NCI-H526 treated with DMSO at 0.1 percent for 48 hours (cell line): ENCODE measurements at regions not wholly inside any gene's neighbourhood (a gene's known extent, or its start where the extent isn't known, plus 50 kb on each side); places are given as distances from the start of the nearest gene placed in this dataset.
"Not testable (repeated sequence)": the region's sequence is repeated elsewhere in the genome, so short reads cannot be mapped to it uniquely, and the experiment has no call there.

ENCODE experiments used
- DNase-seq: peaks from one replicate; lab custom pipeline; 2025; lab: John Stamatoyannopoulos, UW

- DNase-seq, result no peak
These were observed 59.8 kb downstream of the ATOH1 start for GRCh38 chr4:93888308-93888707.

GRCh38 chr4:93888768-93889167, 60.2 kb downstream of the ATOH1 start:
- no peak for DNase-seq

DNA sequence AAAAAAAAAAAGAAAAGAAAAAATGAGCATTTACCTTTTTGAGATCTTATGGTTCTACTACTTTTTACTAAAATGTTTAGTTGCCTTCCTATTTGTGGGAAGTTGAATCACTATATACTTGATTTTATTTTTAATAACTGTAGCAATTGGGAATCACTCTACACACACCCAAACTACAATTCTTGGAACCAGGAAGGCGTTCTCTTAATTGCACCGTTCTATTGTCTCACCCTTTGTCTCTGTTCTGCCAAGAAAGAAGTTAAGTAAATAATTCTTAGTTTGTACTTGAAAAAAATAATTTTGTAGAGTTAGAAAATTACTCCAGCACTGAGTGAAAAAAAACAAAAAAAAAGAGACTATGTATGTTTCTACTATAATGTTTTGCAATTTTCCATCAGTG, 62.7 kb downstream of the ATOH1 start:
- no peak for DNase-seq

DNA sequence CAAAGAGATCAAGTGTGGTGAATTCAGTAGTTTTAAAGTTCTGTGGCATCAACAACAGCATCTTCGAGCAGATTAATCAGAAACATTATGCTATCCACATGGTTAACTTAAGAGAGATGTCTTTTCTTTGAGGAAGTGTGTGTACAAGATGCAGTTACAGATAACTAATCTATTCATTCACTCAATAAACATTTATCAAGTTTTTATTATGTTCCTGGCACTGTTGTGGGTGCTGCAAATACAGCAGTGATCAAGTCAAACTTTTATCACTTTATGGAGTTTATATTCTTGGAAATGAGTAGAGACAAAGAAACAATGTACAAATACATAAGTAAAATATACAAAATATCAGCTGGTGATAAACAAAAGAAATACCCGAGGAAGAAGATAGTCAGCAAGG, 66.4 kb downstream of the ATOH1 start:
- DNase-seq, result no peak

DNA sequence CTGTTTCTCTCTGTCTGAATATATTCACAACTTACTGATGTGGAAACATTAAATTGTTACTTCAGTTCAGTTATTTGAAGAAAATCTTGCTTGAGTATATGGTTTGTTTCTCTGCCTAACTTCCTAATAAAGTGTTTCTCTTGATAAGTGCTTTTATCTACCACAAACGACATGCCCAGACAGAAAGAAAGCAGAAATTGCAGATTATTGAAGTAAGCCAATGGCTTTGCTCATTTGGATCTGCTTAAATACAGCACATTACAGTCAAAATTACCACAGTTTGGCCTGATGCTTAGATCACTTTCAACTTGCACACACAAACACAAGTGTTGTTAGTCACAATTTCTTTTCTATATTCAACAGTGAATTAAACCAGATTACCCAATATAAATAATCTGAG, 68.0 kb downstream of the ATOH1 start:
- DNase-seq, result no peak

- peak; percentile 1 for DNase-seq
These were observed 69.0 kb downstream of the ATOH1 start for GRCh38 chr4:93897559-93897958.

GRCh38 chr4:93908778-93909177, 80.2 kb downstream of the ATOH1 start:
- no peak for DNase-seq

- no peak for DNase-seq
These were observed 83.1 kb downstream of the ATOH1 start for GRCh38 chr4:93911671-93912070.

- DNase-seq, result no peak
These were observed 83.6 kb downstream of the ATOH1 start for GRCh38 chr4:93912146-93912545.

DNA sequence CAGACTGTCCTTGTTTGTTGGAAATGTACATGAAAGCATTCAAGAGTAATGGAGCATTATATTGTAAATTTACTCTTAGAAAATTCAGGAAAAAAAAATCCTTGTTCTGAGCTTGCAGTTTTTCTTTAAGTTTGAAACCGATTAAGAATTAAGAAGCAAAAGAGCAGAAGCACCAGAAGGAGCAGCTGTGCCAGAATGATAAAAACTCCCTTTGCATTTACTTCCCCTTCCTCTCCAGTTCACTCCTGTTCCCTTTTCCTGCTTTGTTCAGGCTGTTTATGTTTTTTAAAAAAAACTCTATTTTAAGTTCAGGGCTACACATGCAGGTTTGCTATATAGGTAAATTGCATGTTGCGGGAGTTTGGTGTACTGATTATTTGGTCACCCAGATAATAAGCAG, 90.3 kb downstream of the ATOH1 start:
- no peak for DNase-seq

DNA sequence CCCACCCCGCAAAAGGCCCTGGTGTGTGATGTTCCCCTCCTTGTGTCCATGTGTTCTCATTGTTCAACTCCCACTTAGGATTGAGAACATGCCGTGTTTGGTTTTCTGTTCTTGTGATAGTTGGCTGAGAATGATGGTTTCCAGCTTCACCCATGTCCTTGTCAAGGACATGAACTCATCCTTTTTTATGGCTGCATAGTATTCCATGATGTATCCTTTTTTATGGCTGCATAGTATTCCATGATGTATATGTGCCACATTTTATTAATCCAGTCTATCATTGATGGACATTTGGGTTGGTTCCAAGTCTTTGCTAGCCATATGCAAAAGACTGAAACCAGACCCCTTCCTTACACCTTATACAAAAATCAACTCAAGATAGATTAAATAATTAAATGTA, 95.0 kb downstream of the ATOH1 start:
- DNase-seq, result not testable (repeated sequence)

GRCh38 chr4:93947286-93947685, 118.7 kb downstream of the ATOH1 start:
- DNase-seq, result peak; percentile 40

DNA sequence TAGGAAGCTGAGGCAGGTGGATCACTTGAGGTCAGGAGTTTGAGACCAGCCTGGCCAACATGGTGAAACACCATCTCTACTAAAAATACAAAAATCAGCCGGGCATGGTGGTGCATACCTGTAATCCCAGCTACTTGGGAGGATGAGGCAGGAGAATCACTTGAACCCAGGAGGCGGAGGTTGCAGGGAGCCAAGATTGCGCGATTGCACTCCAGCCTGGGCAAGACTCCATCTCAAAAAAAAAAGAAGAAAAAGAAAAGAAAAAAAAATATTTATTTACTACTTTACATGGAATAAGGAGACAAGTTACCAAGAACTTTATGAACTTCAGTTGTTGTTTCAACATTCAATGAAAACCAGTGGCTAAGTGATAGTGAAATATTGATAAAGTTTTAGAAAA, 121.7 kb downstream of the ATOH1 start:
- DNase-seq, result not testable (repeated sequence)

DNA sequence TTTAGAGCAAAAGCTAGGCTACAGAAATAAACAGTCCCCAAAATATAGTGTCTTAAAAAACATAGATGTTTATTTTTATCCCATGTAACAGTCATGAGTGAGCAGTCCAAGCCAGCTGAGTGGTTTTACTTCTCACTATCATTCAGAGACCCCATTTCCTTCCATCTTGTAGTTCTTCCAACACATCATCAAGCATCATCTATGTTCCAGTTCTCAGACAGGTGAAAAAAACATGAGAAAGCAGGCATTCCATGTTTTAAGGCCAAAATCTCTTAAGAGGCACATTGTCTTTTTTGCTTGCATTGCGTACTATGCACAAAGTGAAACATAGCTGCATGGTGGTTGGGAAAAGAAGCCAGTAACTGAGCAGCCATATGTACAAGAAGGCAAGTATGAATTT, 128.6 kb downstream of the ATOH1 start:
- no peak for DNase-seq

DNA sequence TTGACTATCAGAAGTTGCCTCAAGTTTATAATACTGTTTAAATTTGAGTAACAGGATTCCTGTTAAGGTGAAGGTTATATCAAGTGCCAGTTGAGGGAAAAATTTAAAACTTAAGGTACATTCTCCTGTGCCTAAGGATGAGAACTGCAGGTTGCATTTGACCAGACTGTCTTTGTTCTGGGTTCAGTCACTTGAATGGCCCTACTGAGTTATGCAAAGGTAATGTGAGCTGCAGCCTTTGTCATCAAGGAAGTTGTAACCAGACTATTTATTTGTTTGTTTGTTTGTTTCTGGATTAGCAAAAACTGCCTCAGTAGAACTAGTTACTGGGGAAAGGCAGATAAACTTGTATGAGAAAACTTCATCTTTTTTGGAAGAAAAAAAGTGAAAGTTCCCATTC, 131.9 kb downstream of the ATOH1 start:
- DNase-seq, result no peak

DNA sequence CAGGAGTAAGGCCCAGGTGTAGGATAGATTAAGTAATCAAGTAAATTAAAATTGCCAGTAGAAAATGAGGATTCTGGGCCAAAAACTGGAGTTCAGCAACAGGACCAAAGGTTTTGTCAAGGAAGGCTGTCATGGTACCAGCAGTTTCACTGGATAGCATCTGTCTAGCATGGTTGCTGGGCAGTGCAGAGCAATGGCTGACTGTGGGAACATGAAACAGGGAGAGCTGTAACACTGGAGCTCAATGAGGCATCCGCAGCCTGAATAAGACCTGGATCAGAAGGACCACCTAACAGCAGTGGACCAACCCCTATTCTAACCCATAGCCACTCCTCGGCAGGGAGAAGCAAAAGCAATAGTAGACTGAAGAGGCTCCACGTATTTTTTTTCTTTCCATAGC, 132.4 kb downstream of the ATOH1 start:
- DNase-seq, result no peak

DNA sequence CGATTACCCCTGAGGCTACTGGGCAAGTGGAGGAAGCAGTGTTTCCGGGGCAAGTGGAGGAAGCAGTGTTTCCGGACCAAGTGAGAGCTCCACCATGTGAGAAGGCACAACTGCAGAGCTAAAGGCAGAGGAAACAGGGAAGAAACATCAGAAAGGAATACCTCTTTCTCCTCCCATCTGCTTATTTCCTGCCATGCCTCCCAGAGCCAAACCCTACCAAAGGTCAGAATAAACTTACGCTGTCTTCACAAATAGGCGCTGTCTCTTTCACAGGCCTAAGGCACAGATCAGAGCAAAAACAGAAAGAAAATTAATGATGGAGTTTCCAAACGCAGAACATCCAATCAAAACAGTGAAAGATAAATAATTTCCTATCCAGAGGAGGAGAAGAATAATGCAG, 153.0 kb downstream of the ATOH1 start:
- no peak for DNase-seq

DNA sequence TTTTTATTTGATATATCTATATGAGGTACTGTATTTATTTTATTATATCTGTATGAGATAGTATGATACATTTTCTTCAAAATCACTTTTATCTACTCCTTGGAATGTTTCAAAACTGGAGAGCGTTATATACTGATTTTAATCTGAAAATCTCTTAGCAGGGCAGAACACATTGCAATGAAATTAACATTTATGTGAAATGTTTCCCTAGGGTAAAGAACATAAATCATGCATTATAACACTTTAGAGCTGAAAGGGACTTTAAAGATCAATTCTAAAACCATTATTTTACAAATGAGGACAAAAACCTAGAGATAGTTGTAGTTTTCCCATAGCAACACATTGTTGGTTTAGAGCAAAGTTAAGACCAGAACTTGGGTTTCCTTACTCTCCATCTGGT, 153.7 kb downstream of the ATOH1 start:
- DNase-seq, result no peak

DNA sequence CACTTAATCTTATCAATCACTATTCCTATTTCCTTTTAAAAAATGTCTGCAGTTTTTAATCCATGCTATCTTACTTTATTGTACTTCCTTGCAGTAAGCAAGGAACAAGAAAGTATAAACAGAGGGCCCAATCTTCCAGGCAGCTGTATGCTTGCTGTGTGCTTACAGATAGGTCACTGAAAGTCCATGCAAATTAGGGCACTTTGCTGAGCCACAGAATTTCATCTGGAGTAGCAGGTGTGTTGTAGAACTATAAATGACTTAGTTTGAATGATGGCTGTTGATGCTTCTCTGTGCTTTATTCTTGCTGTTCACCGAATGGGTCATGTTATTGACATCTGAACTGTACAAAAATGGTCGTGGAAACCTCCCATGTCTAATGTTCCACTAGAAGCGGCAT, 154.6 kb downstream of the ATOH1 start:
- peak; percentile 85 for DNase-seq

GRCh38 chr4:93994175-93994994, 165.8 kb downstream of the ATOH1 start:
- DNase-seq, result no peak

DNA sequence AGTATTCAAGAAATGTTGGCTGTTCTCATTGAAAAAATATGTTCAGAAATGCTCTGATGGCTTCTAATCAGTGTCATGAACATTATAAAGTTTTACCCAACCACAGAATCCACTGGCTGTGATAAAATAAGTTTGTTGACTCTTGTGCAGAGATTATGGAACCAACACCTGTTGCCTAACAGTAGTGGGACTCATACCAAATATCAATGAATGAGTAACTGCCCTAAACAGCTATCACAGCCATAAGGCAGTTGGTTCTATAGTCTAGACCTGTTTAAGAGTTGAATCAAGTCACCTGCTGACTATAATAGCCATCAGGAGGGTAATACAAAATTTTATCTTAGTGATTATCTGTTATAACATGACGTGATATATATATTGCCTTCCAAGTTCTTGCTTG, 168.3 kb downstream of the ATOH1 start:
- no peak for DNase-seq

DNA sequence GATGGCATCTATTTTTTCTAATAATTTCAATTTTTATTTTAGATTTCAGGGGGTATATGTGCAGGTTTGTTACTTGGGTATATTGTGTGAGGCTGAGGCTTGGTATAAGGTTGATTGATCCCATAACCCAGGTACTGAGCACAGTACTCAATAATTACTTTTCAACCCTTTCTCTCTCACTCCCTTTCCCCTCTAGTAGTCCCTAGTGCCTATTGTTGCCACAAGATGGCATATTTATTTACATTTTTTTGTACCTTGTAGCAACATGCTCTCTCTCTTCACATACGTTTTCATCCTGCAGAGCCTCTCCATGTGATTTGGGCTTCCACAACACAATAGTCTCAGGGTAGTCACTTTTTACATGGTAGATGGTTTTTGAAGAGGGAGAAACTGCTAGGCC, 172.0 kb downstream of the ATOH1 start:
- no peak for DNase-seq

- DNase-seq, result no peak
These were observed 178.4 kb downstream of the ATOH1 start for GRCh38 chr4:94006932-94007331.

- DNase-seq, result no peak
These were observed 182.6 kb downstream of the ATOH1 start for GRCh38 chr4:94011190-94011589.
